Activated CD4-positive, alpha-beta T cell treated with anti-CD3 and anti-CD28 coated beads for 36 hours (primary cell): ENCODE measurements at regions not wholly inside any gene's neighbourhood (a gene's known extent, or its start where the extent isn't known, plus 50 kb on each side); places are given as distances from the start of the nearest gene placed in this dataset.
A peak's percentile ranks its signal among the peaks of the same experiment; 100 is the strongest.

Experiments
- ATAC-seq: fragments of 200-7000 bp; cut with Tn5 transposase; one replicate; pipeline ENCODE4 v1.10.0; 2021; ENCODE audit warnings: mild to moderate bottlenecking, moderate library complexity
- CTCF ChIA-PET: fragments of 350-600 bp; sonication (Branson Sonifier 250); formaldehyde crosslinking; loops from one replicate; lab custom pipeline; 2021; ENCODE audit warnings: antibody characterized with exemption; lab: Charles Lee
- POLR2A ChIA-PET: fragments of 350-600 bp; sonication (Branson Sonifier 250); formaldehyde crosslinking; loops from one replicate; lab custom pipeline; 2021; ENCODE audit warnings: antibody characterized with exemption, inconsistent platforms; lab: Charles Lee
- DNase-seq: peaks from one replicate; pipeline ENCODE4 v3.0.0-alpha.2; 2020
- H3K27ac Mint-ChIP-seq: one replicate; pipeline ENCODE4 v1.8.0; 2021; ENCODE audit warnings: mixed read lengths
- H3K27me3 Mint-ChIP-seq: one replicate; pipeline ENCODE4 v1.8.0; 2021; ENCODE audit warnings: mixed read lengths
- H3K36me3 Mint-ChIP-seq: one replicate; pipeline ENCODE4 v1.8.0; 2021; ENCODE audit warnings: low read depth, mixed read lengths
- H3K4me1 Mint-ChIP-seq: one replicate; pipeline ENCODE4 v1.8.0; 2021; ENCODE audit warnings: mixed read lengths
- H3K4me3 Mint-ChIP-seq: one replicate; pipeline ENCODE4 v1.8.0; 2021; ENCODE audit warnings: mild to moderate bottlenecking, moderate library complexity, mixed read lengths
- H3K9me3 Mint-ChIP-seq: one replicate; pipeline ENCODE4 v1.8.0; 2021; ENCODE audit warnings: low read depth, mixed read lengths
- intact Hi-C, 2 experiments: fragments of 100-400 bp; cut with DNase I in 1 of 2; cut with micrococcal nuclease in 1 of 2; formaldehyde crosslinking; loops; one replicate each; pipeline versions ENCODE4 v1.14.2 to v1.15.1; 2022 to 2024; cut with DNase I, micrococcal nuclease

GRCh38 chr2:242022550-242023290 lies 153.2 kb downstream of the RTP5 start:
- ChIA-PET CTCF (no interaction called here), POLR2A (no interaction called here)
- H3K4me3 Mint-ChIP-seq: no peak overlapping the region
- DNase-seq: no peak
- no peaks in the 10 kb centered on the region for H3K27me3 Mint-ChIP-seq
- intact Hi-C loops: no loop called here
- no peak for ATAC-seq
- H3K27ac Mint-ChIP-seq: no peak overlapping the region
- H3K4me1 Mint-ChIP-seq: no peaks in the 10 kb centered on the region
- H3K36me3 Mint-ChIP-seq: peaks cover 12% of the 10 kb centered on the region
- no peaks in the 10 kb centered on the region for H3K9me3 Mint-ChIP-seq

DNA sequence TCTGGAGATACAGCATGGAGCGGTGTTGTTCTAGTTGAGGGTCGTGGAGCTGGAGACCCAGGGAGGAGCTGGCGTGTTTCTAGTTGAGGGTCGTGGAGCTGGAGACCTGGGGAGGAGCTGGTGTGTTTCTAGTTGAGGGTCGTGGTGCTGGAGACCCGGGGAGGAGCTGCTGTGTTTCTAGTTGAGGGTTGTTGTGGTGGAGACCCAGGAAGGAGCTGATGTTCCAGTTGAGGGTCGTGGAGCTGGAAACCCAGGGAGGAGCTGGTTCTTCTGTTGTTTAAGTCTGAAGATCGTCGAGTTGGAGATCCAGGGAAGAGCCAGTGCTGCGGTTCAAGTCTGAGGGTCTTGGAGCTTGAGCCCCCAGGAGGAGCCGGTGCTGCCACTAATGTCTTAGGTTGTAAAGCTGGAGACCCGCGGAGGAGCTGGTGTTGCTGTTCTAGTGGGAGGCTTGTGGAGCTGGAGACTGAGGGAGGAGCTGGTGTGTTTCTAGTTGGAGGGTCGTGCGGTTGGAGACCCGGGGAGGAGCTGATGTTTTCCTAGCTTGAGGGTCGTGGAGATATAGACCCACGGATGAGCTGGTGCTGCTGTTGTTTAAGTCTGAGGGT lies 155.3 kb downstream of the RTP5 start:
- Mint-ChIP-seq H3K4me3 (no peak overlapping the region), H3K36me3 (peaks cover 12% of the 10 kb centered on the region), H3K27me3 (no peaks in the 10 kb centered on the region), H3K4me1 (peaks cover 7% of the 10 kb centered on the region), H3K27ac (no peak overlapping the region), H3K9me3 (no peaks in the 10 kb centered on the region)
- intact Hi-C loops: no loop called here
- DNase-seq (no peak), ATAC-seq (no peak)
- ChIA-PET POLR2A (interaction anchor here (0.6 kb wide), 1 partner anchor 107 kb away, joined by 10 read pairs; no protein-coding TSS in a partner anchor), CTCF (interaction anchor here (0.9 to 1.5 kb wide), 3 partner anchors 14 to 25 kb away, joined by 3 to 5 read pairs (median 4); no protein-coding TSS in a partner anchor)

GRCh38 chr2:242027676-242028450 lies 158.3 kb downstream of the RTP5 start:
- ChIA-PET CTCF (interaction anchor here (0.7 kb wide), 1 partner anchor 95 kb away, joined by 3 read pairs; no protein-coding TSS in a partner anchor), POLR2A (no interaction called here)
- Mint-ChIP-seq H3K27ac (no peak overlapping the region), H3K4me1 (peaks cover 36% of the 10 kb centered on the region), H3K36me3 (peaks cover 9% of the 10 kb centered on the region), H3K4me3 (no peak overlapping the region), H3K27me3 (no peaks in the 10 kb centered on the region), H3K9me3 (no peaks in the 10 kb centered on the region)
- no peak for ATAC-seq
- intact Hi-C loops: no loop called here
- DNase-seq: no peak

DNA sequence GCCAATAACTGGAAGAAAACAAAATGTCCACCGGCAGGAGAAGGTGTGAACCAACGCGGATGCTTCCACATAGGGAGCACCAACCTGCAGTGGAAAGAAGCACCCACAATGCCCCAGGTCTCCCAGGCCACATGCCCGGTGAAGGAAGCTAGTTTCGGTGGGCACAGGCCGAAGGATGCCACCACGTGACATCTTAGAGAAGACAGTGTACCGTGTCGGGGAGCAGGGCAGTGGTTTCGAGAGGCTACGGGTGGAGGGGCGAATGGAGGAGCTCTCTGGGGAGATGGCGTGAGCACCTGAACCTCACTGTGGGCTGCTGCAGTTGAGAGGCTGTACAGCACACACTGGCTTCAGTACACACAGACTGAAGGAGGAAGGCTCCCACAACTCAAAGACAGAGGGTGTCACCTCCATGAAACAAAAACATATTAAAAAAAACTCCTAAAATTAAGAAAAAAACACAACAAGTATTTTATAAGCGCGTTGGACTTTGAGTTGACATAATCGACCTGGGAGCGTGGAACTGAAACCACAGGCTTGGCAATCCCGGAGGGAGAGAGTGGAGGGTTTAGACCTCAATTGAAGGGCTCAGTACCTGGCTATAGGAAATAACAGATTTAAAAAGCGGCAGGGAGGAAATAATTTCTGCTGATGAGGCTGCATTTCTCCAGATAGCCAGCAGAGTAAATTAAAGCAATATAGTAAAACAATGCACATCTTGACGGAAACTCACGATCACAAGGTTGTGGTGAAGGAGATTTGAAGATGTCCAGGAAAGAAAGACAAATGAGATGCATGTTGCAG lies 160.1 kb downstream of the RTP5 start:
- ATAC-seq: no peak
- Mint-ChIP-seq H3K27ac (no peak overlapping the region), H3K27me3 (no peaks in the 10 kb centered on the region), H3K36me3 (peaks cover 5% of the 10 kb centered on the region), H3K4me3 (no peak overlapping the region), H3K9me3 (no peaks in the 10 kb centered on the region), H3K4me1 (peaks cover 36% of the 10 kb centered on the region)
- DNase-seq: no peak
- intact Hi-C loops: no loop called here
- ChIA-PET POLR2A (no interaction called here), CTCF (interaction anchor here (0.8 kb wide), 1 partner anchor 69 kb away, joined by 3 read pairs; no protein-coding TSS in a partner anchor)

DNA sequence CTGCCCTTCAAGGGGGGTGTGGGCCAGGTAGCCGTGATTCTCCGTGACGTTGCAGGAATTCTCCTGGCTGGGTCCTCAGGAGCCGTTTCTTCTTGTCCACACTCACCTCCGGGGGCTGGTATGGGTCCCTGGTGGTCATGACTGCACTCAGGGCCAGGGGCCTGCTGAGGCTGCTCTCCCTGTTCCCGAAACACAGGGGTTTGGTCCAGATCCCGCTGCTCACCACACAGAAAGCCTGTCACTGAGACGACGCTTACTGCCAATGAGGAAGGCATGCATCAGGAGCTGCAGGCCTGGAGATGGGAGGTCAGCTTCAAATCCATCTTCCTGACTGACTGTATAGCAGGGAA lies 160.7 kb downstream of the RTP5 start:
- DNase-seq (no peak), ATAC-seq (no peak)
- Mint-ChIP-seq H3K27ac (no peak overlapping the region), H3K36me3 (peaks cover under 1% of the 10 kb centered on the region), H3K4me1 (peaks cover 36% of the 10 kb centered on the region), H3K27me3 (no peaks in the 10 kb centered on the region), H3K4me3 (no peak overlapping the region), H3K9me3 (no peaks in the 10 kb centered on the region)
- intact Hi-C loops: no loop called here
- ChIA-PET CTCF (interaction anchor here (1.3 kb wide), 1 partner anchor 10 kb away, joined by 4 read pairs; no protein-coding TSS in a partner anchor), POLR2A (no interaction called here)

DNA sequence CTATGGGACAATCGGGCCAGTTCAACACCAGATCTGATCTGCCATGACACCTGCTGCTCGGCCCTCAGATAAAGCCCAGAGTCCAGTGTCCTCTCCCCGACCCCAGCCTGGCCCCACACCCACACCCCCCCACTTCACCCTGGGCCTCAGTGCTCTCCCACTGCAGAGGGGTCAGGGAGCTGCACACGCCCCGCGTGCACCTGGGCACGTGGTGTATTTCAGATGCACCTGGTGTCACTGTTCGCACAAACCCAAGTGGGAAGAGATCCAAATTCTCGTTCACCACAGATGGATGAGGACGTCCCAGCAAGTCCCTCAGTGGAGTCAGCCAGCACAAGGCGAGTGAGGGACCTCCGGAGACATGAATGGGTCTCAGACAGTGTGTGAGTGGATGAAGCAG lies 161.3 kb downstream of the RTP5 start:
- Mint-ChIP-seq H3K27ac (no peak overlapping the region), H3K4me1 (peaks cover 36% of the 10 kb centered on the region), H3K36me3 (no peaks in the 10 kb centered on the region), H3K9me3 (no peaks in the 10 kb centered on the region), H3K4me3 (peak overlapping the region; percentile 66), H3K27me3 (no peaks in the 10 kb centered on the region)
- POLR2A ChIA-PET: no interaction called here
- CTCF ChIA-PET: interaction anchor here (0.8 to 1.3 kb wide), 2 partner anchors 10 to 12 kb away, joined by 3 to 4 read pairs; no protein-coding TSS in a partner anchor
- intact Hi-C loops: no loop called here
- DNase-seq: no peak
- no peak for ATAC-seq

DNA sequence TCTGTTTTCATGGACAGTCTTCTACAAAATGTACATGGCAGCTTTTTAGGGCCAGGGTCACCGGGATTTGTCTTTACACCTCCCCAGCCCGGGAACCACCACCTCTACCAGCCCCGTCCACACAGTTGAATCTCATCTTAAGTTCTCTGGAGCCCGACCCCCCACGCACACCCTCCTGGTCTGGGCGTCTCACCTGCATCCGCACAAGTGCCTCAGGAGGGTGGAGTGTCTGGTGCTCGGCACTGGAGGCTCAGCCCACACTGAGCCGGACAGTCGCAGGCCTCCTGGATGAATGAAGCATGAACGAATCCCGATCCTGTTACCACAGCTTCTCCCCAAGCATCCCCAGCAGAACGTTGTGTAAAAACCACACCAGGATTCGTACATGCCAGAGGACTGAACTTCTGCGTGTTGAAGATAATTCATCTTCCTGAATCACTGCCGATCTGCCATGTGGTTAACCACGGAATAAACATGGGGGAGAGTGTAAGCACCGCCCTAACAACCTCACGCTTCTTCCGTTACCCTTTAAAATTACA lies 162.0 kb downstream of the RTP5 start:
- H3K9me3 Mint-ChIP-seq: no peaks in the 10 kb centered on the region
- peaks cover 36% of the 10 kb centered on the region for H3K4me1 Mint-ChIP-seq
- no peaks in the 10 kb centered on the region for H3K27me3 Mint-ChIP-seq
- H3K4me3 Mint-ChIP-seq: peak overlapping the region; percentile 66
- ATAC-seq (peak; percentile 93), DNase-seq (peak; percentile 68)
- H3K36me3 Mint-ChIP-seq: no peaks in the 10 kb centered on the region
- intact Hi-C loops: no loop called here
- ChIA-PET POLR2A (interaction anchor here (0.7 kb wide), 1 partner anchor 18 kb away, joined by 3 read pairs; no protein-coding TSS in a partner anchor), CTCF (interaction anchor here (0.8 to 1.3 kb wide), 3 partner anchors 11 to 31 kb away, joined by 3 to 4 read pairs (median 4); no protein-coding TSS in a partner anchor)
- H3K27ac Mint-ChIP-seq: peak overlapping the region; percentile 72

GRCh38 chr2:242032780-242033656 lies 163.5 kb downstream of the RTP5 start:
- H3K4me3 Mint-ChIP-seq: no peak overlapping the region
- H3K36me3 Mint-ChIP-seq: no peaks in the 10 kb centered on the region
- H3K9me3 Mint-ChIP-seq: no peaks in the 10 kb centered on the region
- intact Hi-C loops: no loop called here
- ChIA-PET CTCF (interaction anchor here (0.7 to 1.0 kb wide), 3 partner anchors 12 to 147 kb away, joined by 3 to 4 read pairs (median 3); no protein-coding TSS in a partner anchor), POLR2A (no interaction called here)
- H3K4me1 Mint-ChIP-seq: peaks cover 36% of the 10 kb centered on the region
- H3K27ac Mint-ChIP-seq: no peak overlapping the region
- ATAC-seq (no peak), DNase-seq (no peak)
- H3K27me3 Mint-ChIP-seq: no peaks in the 10 kb centered on the region

- POLR2A ChIA-PET: no interaction called here
- H3K27ac Mint-ChIP-seq: no peak overlapping the region
- H3K36me3 Mint-ChIP-seq: no peaks in the 10 kb centered on the region
- CTCF ChIA-PET: no interaction called here
- intact Hi-C loops: no loop called here
- no peak for DNase-seq
- H3K9me3 Mint-ChIP-seq: no peaks in the 10 kb centered on the region
- peaks cover 1% of the 10 kb centered on the region for H3K27me3 Mint-ChIP-seq
- H3K4me1 Mint-ChIP-seq: peaks cover 40% of the 10 kb centered on the region
- ATAC-seq: no peak
- H3K4me3 Mint-ChIP-seq: no peak overlapping the region
Measured at GRCh38 chr2:242034138-242034537, 164.6 kb downstream of the RTP5 start.
